ENCODE measurements at regions not wholly inside any gene's neighbourhood (a gene's known extent, or its start where the extent isn't known, plus 50 kb on each side); places are given as distances from the start of the nearest gene placed in this dataset.
"Not testable (repeated sequence)": the region's sequence is repeated elsewhere in the genome, so short reads cannot be mapped to it uniquely, and the experiment has no call there.

DNA sequence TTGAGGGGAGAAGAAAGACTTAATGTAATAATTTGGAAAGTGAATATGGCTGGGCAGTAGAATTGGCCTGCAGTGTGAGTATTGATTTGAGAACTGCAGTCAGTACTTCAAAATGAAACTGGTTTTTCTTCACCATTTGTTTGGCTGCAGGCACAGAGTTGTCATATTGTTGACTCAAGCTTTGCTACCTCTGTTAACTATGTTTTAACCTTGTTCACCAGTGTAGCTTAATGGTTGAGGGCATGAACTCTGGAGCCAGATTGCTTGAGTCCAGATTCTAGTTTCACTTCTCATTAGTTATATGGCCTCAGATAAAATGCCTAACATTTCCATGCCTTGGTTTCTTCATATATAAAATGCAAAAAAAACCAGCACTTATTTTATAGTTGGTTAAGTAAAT lies 64.1 kb downstream of the CFAP44 start:
- no peak for DNase-seq (ENCODE audit: low read depth)
- Histone ChIP-seq H3K4me1 (ENCODE audit: control insufficient read depth, insufficient read depth, low read length) (no peaks in the 10 kb centered on the region), H3K4me3 (ENCODE audit: low read length) (no peak overlapping the region), H3K9me3 (ENCODE audit: control insufficient read depth, low read length) (no peaks in the 10 kb centered on the region), H3K9ac (ENCODE audit: low read length) (no peak overlapping the region), H3K36me3 (ENCODE audit: control insufficient read depth, insufficient read depth, low read length, severe bottlenecking) (peaks cover 5% of the 10 kb centered on the region), H3K27me3 (replicated peaks; ENCODE audit: control insufficient read depth, insufficient read depth, low read length) (no peaks in the 10 kb centered on the region)

DNA sequence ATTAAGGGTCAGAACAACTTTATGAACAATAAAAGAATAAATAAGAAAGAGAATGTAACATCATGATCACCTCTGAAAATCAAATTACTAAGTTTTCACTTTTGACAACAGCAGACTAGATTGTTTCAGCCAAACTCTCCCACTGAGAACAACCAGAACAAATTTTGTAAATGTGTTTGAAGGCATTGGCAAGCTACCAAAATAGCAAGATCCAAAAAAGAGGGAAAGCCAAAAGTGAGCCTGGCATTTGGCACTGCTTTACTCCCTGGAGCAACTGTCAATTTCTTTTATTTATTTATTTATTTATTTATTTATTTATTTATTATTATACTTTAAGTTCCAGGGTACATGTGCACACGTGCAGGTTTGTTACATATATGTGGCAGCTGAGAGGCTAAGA lies 67.2 kb downstream of the CFAP44 start:
- Histone ChIP-seq H3K36me3 (ENCODE audit: control insufficient read depth, insufficient read depth, low read length, severe bottlenecking) (peaks cover 5% of the 10 kb centered on the region), H3K4me1 (ENCODE audit: control insufficient read depth, insufficient read depth, low read length) (no peaks in the 10 kb centered on the region), H3K9me3 (ENCODE audit: control insufficient read depth, low read length) (no peaks in the 10 kb centered on the region), H3K9ac (ENCODE audit: low read length) (no peak overlapping the region), H3K27me3 (replicated peaks; ENCODE audit: control insufficient read depth, insufficient read depth, low read length) (no peaks in the 10 kb centered on the region), H3K4me3 (ENCODE audit: low read length) (no peak overlapping the region)
- DNase-seq (ENCODE audit: low read depth), result no peak

DNA sequence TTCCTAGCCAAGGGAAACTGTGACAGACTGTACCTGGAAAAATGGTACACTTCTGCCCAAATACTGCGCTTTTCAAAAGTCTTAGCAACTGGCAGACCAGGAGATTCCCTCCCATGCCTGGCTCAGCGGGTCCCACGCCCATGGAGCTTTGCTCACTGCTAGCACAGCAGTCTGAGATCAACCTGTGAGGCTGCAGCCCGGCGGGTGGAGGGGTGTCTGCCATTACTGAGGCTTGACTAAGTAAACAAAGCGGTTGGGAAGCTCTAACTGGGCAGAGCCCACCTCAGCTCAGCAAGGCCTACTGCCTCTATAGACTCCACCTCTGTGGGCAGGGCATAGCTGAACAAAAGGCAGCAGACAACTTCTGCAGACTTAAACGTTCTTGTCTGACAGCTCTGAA lies 74.5 kb downstream of the CFAP44 start:
- not testable (repeated sequence) for H3K4me3 ChIP-seq (ENCODE audit: low read length); H3K9me3 ChIP-seq (ENCODE audit: control insufficient read depth, low read length); H3K4me1 ChIP-seq (ENCODE audit: control insufficient read depth, insufficient read depth, low read length); H3K36me3 ChIP-seq (ENCODE audit: control insufficient read depth, insufficient read depth, low read length, severe bottlenecking); DNase-seq (ENCODE audit: low read depth); H3K9ac ChIP-seq (ENCODE audit: low read length); H3K27me3 ChIP-seq (replicated peaks; ENCODE audit: control insufficient read depth, insufficient read depth, low read length)

DNA sequence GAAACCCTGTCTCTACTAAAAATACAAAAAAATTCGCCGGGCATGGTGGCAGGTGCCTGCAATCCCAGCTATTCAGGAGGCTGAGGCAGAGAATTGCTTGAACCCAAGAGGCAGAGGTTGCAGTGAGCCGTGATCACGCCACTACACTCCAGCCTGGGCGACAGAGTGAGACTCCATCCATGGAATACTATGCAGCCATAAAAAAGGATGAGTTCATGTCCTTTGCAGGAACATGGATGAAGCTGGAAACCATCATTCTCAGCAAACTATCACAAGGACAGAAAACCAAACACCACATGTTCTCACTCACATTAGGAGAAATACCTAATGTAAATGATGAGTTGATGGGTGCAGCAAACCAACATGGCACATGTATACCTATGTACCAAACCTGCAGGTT lies 86.0 kb downstream of the CFAP44 start:
- H3K27me3 ChIP-seq (replicated peaks; ENCODE audit: control insufficient read depth, insufficient read depth, low read length); H3K36me3 ChIP-seq (ENCODE audit: control insufficient read depth, insufficient read depth, low read length, severe bottlenecking); DNase-seq (ENCODE audit: low read depth): not testable (repeated sequence)

DNA sequence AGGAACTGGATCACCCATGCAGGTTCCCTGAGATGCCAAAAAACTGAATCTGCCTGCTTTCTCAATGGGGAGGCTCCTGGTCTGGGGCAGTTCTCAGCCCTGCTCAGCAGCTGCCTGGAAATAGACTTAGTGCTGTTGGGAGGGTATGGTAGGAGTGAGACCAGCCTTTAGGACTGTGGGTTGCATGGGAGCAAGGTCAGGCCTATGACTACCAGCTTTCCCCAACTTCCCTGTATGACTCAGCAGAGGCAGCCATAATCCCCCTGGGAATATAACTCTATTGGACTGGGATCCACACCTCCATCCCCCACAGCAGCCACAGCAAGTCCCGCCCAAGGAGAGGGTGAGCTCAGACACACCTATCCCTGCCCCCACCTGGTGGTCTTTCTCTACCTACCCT lies 87.0 kb downstream of the CFAP44 start:
- Histone ChIP-seq H3K36me3 (ENCODE audit: control insufficient read depth, insufficient read depth, low read length, severe bottlenecking) (no peaks in the 10 kb centered on the region), H3K4me3 (ENCODE audit: low read length) (no peak overlapping the region), H3K27me3 (replicated peaks; ENCODE audit: control insufficient read depth, insufficient read depth, low read length) (no peaks in the 10 kb centered on the region), H3K4me1 (ENCODE audit: control insufficient read depth, insufficient read depth, low read length) (no peaks in the 10 kb centered on the region), H3K9ac (ENCODE audit: low read length) (no peak overlapping the region), H3K9me3 (ENCODE audit: control insufficient read depth, low read length) (no peaks in the 10 kb centered on the region)
- DNase-seq (ENCODE audit: low read depth), result no peak

More for the DNA sequence above, 86.0 kb downstream of the CFAP44 start:
- not testable (repeated sequence) for H3K9me3 ChIP-seq (ENCODE audit: control insufficient read depth, low read length); H3K9ac ChIP-seq (ENCODE audit: low read length); H3K4me1 ChIP-seq (ENCODE audit: control insufficient read depth, insufficient read depth, low read length); H3K4me3 ChIP-seq (ENCODE audit: low read length)

DNA sequence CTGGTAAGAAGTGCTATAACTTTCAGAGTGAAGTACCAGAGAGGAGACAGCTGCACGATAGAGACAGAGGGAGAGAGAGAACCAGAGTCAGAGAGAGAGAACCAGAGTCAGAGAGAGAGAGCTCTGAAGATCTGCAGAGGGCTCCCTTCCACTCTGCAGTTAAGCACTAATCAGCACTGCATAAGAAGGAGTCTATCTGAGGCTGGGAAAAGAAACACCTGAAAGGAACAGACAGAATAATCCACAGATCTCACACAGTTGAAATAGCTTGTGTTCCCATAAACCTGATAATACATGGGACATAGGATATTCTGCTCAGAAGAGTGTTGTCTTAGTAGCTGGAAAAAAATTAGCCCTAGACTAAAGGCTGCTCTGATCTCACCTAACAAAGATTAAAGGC lies 87.6 kb downstream of the CFAP44 start:
- H3K4me3 ChIP-seq (ENCODE audit: low read length), result no peak overlapping the region
- no peaks in the 10 kb centered on the region for H3K4me1 ChIP-seq (ENCODE audit: control insufficient read depth, insufficient read depth, low read length)
- H3K36me3 ChIP-seq (ENCODE audit: control insufficient read depth, insufficient read depth, low read length, severe bottlenecking), result no peaks in the 10 kb centered on the region
- H3K9ac ChIP-seq (ENCODE audit: low read length), result no peak overlapping the region
- no peaks in the 10 kb centered on the region for H3K9me3 ChIP-seq (ENCODE audit: control insufficient read depth, low read length)
- no peak for DNase-seq (ENCODE audit: low read depth)
- H3K27me3 ChIP-seq (replicated peaks; ENCODE audit: control insufficient read depth, insufficient read depth, low read length), result no peaks in the 10 kb centered on the region

DNA sequence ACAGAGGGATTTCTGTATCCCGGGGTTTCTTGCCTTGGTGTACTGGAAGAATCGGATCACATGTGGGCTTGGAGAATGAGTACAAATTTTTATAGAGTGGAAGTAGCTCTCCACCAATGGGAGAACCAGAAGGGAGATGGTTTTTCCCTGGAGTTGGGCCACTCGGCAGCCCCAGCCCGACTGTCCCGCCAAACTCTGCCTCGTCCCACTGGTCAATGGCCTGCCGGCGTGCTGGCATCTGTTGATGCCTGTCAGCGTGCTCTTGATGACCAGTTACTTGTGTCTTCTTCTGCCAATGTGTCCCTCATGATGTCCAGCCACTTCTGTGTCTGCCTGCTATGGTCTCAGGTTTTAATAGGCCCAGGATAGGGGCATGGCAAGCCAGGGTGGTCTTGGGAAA lies 100.5 kb downstream of the CFAP44 start:
- no peak for DNase-seq (ENCODE audit: low read depth)
- Histone ChIP-seq H3K4me3 (ENCODE audit: low read length) (no peak overlapping the region), H3K36me3 (ENCODE audit: control insufficient read depth, insufficient read depth, low read length, severe bottlenecking) (no peaks in the 10 kb centered on the region), H3K27me3 (replicated peaks; ENCODE audit: control insufficient read depth, insufficient read depth, low read length) (no peaks in the 10 kb centered on the region), H3K9ac (ENCODE audit: low read length) (no peak overlapping the region), H3K4me1 (ENCODE audit: control insufficient read depth, insufficient read depth, low read length) (no peaks in the 10 kb centered on the region), H3K9me3 (ENCODE audit: control insufficient read depth, low read length) (no peaks in the 10 kb centered on the region)

DNA sequence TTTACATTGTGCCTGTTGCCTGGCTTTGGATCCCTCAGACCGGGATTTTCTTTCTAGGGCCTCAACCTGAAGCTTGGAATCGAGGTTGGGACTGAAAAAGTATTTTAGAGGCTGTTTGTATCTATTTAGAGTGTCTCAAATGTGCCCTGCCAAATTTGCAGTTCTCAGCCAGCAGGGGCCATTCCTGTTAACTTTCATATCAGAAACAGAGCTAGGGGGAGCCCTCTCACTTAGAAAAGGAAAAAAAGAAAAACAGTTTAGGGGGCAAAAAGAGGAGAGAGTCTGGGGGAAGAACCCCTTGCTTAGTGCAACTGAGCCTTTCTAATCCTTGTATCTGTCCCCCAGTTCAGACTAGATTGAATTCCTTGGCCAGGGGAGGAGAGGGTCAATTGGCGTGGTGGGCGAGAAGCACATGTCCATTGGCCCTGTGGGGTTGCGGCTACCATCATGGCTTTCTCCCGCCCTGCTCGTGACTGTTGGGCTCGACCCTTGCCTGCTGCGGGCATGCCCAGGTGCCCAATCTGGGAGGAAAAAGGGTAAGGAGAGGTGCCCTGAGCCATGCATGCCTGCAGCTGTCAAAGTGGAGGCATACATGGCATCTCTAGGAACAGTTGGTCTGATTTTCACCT lies 101.6 kb downstream of the CFAP44 start:
- Histone ChIP-seq H3K9ac (ENCODE audit: low read length) (no peak overlapping the region), H3K36me3 (ENCODE audit: control insufficient read depth, insufficient read depth, low read length, severe bottlenecking) (no peaks in the 10 kb centered on the region), H3K4me3 (ENCODE audit: low read length) (no peak overlapping the region), H3K27me3 (replicated peaks; ENCODE audit: control insufficient read depth, insufficient read depth, low read length) (no peaks in the 10 kb centered on the region), H3K4me1 (ENCODE audit: control insufficient read depth, insufficient read depth, low read length) (no peaks in the 10 kb centered on the region), H3K9me3 (ENCODE audit: control insufficient read depth, low read length) (no peaks in the 10 kb centered on the region)
- DNase-seq (ENCODE audit: low read depth), result peak; percentile 2

All from adipocyte (in vitro differentiated cells).